ENCODE measurements at regions not wholly inside any gene's neighbourhood (a gene's known extent, or its start where the extent isn't known, plus 50 kb on each side); places are given as distances from the start of the nearest gene placed in this dataset.

DNA sequence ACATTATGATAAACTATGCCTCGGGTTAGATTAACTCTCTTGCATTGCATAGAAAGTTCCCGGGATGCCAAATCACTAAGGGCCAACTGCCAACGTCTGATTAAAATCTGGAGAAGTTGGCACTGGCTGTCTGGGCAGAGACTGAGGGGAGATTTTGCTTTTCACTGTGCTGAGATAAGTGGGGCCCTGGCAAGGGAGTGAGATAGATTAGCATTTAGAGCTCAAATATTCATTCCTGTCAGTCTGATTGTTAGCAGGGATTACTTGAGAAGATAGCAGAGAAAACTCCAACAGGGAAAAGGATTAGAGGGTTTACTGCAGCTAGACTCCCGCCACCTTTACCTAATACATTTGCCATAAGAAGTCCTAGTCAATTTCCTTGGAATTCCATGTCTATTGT, 714.1 kb upstream of the CHRM3 start:
- ChIA-PET CTCF (interaction anchor here (0.6 to 0.7 kb wide), 2 partner anchors 39 to 124 kb away, joined by 3 to 5 read pairs; no protein-coding TSS in a partner anchor), POLR2A (ENCODE audit: low non-redundant PET) (no interaction called here)
- H3K27ac ChIP-seq = no peak overlapping the region
- no peak for DNase-seq (ENCODE audit: low spot score)
- TF ChIP-seq, protein P1, sequence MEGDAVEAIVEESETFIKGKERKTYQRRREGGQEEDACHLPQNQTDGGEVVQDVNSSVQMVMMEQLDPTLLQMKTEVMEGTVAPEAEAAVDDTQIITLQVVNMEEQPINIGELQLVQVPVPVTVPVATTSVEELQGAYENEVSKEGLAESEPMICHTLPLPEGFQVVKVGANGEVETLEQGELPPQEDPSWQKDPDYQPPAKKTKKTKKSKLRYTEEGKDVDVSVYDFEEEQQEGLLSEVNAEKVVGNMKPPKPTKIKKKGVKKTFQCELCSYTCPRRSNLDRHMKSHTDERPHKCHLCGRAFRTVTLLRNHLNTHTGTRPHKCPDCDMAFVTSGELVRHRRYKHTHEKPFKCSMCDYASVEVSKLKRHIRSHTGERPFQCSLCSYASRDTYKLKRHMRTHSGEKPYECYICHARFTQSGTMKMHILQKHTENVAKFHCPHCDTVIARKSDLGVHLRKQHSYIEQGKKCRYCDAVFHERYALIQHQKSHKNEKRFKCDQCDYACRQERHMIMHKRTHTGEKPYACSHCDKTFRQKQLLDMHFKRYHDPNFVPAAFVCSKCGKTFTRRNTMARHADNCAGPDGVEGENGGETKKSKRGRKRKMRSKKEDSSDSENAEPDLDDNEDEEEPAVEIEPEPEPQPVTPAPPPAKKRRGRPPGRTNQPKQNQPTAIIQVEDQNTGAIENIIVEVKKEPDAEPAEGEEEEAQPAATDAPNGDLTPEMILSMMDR (conservative IDR thresholded peaks at IDR 0.05; ENCODE audit: low read depth) = no peak

DNA sequence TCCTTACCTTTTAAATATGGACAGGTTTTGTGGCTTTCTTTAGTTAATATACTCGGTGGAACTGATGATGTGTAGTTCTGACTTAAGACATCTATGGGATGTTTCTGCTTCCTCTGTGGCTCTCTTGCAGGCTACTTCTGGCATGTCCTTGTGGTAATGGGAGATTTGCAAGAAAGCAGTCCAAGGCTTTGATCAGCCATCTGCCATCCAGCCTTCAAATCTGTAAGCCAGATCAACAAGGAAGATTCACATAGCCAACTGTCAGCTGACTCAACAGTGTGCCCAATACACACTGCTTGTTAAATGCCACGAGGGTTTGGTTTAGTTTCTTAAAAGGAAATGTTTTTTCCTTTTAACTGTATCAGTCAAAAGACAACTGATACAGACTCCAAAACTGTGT, 722.2 kb upstream of the CHRM3 start:
- no peak for DNase-seq (ENCODE audit: low spot score)
- ChIA-PET POLR2A (ENCODE audit: low non-redundant PET) (no interaction called here), CTCF (interaction anchor here (0.6 kb wide), 1 partner anchor 1424 kb away, joined by 4 read pairs; no protein-coding TSS in a partner anchor)
- no peak overlapping the region for H3K27ac ChIP-seq
- TF ChIP-seq, protein P1 (conservative IDR thresholded peaks at IDR 0.05; ENCODE audit: low read depth) = no peak

DNA sequence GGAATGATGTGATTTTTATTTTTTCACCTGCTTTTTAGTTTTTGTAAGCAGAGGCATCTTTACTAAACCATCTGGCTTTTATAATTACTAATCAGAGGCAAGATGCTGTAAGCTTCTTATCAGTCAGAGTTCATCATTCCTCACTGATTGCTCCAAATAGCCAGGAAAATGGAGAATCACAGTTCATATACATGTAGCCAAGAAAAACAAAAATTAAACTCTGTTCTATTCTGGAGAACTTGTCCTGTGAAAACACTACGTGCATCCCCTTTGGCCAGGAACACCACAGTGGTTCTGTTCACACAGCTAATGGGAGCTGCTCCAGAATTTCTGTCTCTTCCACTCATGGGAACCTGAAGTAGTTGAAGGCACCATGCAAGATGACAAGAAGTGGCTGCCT, 725.5 kb upstream of the CHRM3 start:
- CTCF ChIA-PET = no interaction called here
- POLR2A ChIA-PET (ENCODE audit: low non-redundant PET) = no interaction called here
- TF ChIP-seq, protein P1 (conservative IDR thresholded peaks at IDR 0.05; ENCODE audit: low read depth) = no peak
- DNase-seq (ENCODE audit: low spot score) = no peak
- no peak overlapping the region for H3K27ac ChIP-seq

DNA sequence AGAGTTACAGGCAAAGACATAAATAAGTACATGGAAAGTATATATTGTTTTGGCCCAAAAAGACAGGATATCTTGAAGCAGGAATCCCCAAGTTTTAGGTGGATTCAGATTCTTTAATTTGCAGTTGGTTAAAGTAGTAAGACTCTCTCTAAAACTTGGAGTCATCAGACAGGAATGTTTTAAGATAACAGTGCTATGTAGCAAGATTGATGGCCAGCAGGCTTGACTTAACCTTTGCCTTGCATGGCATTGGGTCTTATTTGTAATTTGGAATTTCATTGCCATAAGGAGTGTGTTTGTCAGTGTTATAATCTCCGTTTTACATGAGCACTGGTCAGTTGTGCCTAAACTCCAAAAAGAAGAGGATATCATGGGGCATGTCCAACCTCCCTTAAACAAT, 727.6 kb upstream of the CHRM3 start:
- CTCF ChIA-PET = no interaction called here
- H3K27ac ChIP-seq = no peak overlapping the region
- TF ChIP-seq, protein P1 (conservative IDR thresholded peaks at IDR 0.05; ENCODE audit: low read depth) = no peak
- no peak for DNase-seq (ENCODE audit: low spot score)
- POLR2A ChIA-PET (ENCODE audit: low non-redundant PET) = no interaction called here

DNA sequence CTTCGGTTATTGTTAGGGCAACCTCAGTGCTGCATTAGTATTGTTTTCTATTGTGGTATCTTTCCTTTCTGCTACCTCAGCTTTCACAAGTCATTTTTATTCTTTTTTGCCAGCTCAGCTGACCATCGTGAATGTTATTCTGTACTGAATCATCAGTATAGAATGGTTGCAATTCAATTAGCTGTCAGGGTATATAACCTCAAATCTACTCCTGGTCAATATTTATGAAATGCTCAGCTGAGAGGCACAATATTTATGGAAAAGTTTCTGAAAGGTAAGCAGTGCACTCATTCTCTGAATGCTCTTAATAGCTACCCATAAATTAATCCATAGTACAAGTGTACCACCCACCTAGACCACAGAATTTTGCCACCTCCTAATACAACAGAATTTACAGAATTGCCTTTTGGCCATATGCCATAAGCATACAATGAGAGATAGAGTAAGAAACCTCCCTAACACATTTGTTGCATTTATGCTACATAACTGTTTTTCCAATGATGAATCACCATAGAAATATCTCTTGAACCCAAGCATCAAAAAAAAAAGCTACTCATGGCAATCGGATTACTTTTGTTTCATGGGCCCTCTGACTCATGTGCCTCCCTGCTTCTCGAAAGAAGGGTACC, 732.6 kb upstream of the CHRM3 start:
- H3K27ac ChIP-seq = no peak overlapping the region
- DNase-seq (ENCODE audit: low spot score) = no peak
- CTCF ChIA-PET = interaction anchor here (0.6 kb wide), 2 partner anchors 16 to 47 kb away, joined by 3 read pairs; no protein-coding TSS in a partner anchor
- POLR2A ChIA-PET (ENCODE audit: low non-redundant PET) = no interaction called here
- TF ChIP-seq, protein P1 (conservative IDR thresholded peaks at IDR 0.05; ENCODE audit: low read depth) = no peak

DNA sequence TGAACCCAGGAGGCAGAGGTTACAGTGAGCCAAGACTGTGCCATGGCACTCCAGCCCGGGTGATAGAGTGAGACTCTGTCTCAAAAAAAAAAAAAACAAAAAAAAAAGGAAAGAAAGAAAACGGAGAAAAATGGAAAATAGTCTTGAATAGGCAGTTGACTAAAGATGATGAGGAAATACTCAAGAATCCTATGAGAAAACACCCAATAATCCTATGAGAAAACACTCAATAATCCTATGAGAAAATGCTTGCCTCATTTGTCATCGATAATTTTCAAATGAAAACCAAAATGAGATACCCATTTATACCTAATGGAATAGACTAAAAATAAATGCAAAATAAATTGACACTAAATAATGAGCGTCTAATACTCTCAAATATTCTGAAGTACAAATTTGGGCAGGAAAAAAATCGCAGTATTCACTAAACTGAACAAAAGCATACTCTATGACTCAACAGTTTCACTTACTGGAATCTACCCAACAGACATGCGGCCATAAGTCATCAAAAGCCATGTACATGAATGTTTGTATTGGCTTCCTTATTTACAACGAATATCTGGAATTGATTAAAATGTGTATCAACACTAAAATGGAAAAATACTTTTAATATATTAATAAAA, 733.9 kb upstream of the CHRM3 start:
- ChIA-PET POLR2A (ENCODE audit: low non-redundant PET) (no interaction called here), CTCF (interaction anchor here (0.6 kb wide), 2 partner anchors 24 to 170 kb away, joined by 3 read pairs; no protein-coding TSS in a partner anchor)
- no peak overlapping the region for H3K27ac ChIP-seq
- TF ChIP-seq, protein P1 (conservative IDR thresholded peaks at IDR 0.05; ENCODE audit: low read depth) = no peak
- no peak for DNase-seq (ENCODE audit: low spot score)

Measured in RWPE1 (cell line).